Body of pancreas (tissue), 4 donors: ENCODE measurements at regions not wholly inside any gene's neighbourhood (a gene's known extent, or its start where the extent isn't known, plus 50 kb on each side); places are given as distances from the start of the nearest gene placed in this dataset.

Experiments
- POLR2A ChIP-seq, 3 donors: fragments of 450-650 bp; IDR thresholded peaks; one replicate each; pipeline ENCODE4 v1.6.1; 2016; ENCODE audit warnings: antibody characterized with exemption in 3 of 3, mild to moderate bottlenecking in 2 of 3
- TF ChIP-seq, protein P1 (sequence below), 7 experiments: fragments of 450-650 bp in 4 of 7; fragments of 200-600 bp in 3 of 7; sonication (generic) in 3 of 7; IDR thresholded peaks; one replicate each; pipeline ENCODE4 v1.5.1; 2016 to 2019; ENCODE audit warnings: antibody characterized with exemption in 7 of 7

DNA sequence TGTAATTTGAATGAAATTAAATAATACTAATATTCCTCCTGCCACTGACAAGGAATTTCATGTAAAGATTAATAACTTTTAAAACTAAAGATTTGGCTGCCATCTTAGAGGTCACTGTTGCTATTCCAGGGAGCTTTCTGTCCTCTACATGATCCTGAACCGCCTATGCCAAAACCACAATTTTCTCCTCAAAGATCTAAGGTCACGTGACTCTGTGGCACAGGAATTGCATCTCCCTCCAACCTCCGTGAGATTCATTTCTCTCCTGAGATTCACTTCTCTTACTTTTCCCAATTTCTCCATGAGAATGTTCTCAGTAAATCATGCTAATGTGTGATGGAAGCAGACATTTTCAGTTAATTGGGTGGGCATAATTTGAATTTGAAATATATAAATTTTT lies 379.6 kb upstream of the TSHZ2 start:
- TF ChIP-seq, protein P1, sequence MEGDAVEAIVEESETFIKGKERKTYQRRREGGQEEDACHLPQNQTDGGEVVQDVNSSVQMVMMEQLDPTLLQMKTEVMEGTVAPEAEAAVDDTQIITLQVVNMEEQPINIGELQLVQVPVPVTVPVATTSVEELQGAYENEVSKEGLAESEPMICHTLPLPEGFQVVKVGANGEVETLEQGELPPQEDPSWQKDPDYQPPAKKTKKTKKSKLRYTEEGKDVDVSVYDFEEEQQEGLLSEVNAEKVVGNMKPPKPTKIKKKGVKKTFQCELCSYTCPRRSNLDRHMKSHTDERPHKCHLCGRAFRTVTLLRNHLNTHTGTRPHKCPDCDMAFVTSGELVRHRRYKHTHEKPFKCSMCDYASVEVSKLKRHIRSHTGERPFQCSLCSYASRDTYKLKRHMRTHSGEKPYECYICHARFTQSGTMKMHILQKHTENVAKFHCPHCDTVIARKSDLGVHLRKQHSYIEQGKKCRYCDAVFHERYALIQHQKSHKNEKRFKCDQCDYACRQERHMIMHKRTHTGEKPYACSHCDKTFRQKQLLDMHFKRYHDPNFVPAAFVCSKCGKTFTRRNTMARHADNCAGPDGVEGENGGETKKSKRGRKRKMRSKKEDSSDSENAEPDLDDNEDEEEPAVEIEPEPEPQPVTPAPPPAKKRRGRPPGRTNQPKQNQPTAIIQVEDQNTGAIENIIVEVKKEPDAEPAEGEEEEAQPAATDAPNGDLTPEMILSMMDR (IDR thresholded peaks at IDR 0.05) = no peak
- TF ChIP-seq POLR2A (IDR thresholded peaks at IDR 0.05) = no peak
